Parathyroid adenoma (tissue), 2 donors: ENCODE measurements at regions not wholly inside any gene's neighbourhood (a gene's known extent, or its start where the extent isn't known, plus 50 kb on each side); places are given as distances from the start of the nearest gene placed in this dataset.

Experiments used
- H2AFZ ChIP-seq: fragments of 300-600 bp; sonication (generic); one replicate; pipeline ENCODE4 v1.7.0; 2017; ENCODE audit warnings: antibody characterized with exemption, mild to moderate bottlenecking
- H3K27ac ChIP-seq: fragments of 300-600 bp; sonication (generic); one replicate; pipeline ENCODE4 v1.7.0; 2017
- H3K27me3 ChIP-seq: fragments of 300-600 bp; sonication (generic); one replicate; pipeline ENCODE4 v1.7.0; 2017; ENCODE audit warnings: low read length; ENCODE audit not compliant: control insufficient read depth, insufficient read depth
- H3K36me3 ChIP-seq: fragments of 300-600 bp; sonication (generic); one replicate; pipeline ENCODE4 v1.7.0; 2017; ENCODE audit warnings: low read length; ENCODE audit not compliant: control insufficient read depth, insufficient read depth
- H3K4me1 ChIP-seq: fragments of 300-600 bp; sonication (generic); one replicate; pipeline ENCODE4 v1.7.0; 2017; ENCODE audit warnings: control low read depth
- H3K4me2 ChIP-seq: fragments of 300-600 bp; sonication (generic); one replicate; pipeline ENCODE4 v1.7.0; 2017; ENCODE audit warnings: low read length
- H3K4me3 ChIP-seq: fragments of 300-600 bp; sonication (generic); one replicate; pipeline ENCODE4 v1.7.0; 2017; ENCODE audit warnings: low read depth, low read length
- H3K79me2 ChIP-seq: fragments of 300-600 bp; sonication (generic); one replicate; pipeline ENCODE4 v1.7.0; 2017; ENCODE audit warnings: control low read depth
- H3K9ac ChIP-seq: fragments of 300-600 bp; sonication (generic); one replicate; pipeline ENCODE4 v1.7.0; 2017; ENCODE audit warnings: mild to moderate bottlenecking
- H3K9me3 ChIP-seq: fragments of 300-600 bp; sonication (generic); one replicate; pipeline ENCODE4 v1.7.0; 2017; ENCODE audit warnings: low read length; ENCODE audit not compliant: control insufficient read depth
- TF ChIP-seq, protein P1 (sequence below): fragments of 300-600 bp; sonication (generic); IDR thresholded peaks from one replicate; pipeline ENCODE4 v1.7.0; 2017; ENCODE audit warnings: antibody characterized with exemption, mild to moderate bottlenecking
- donor health status: primary hyperparathyroidism.

DNA sequence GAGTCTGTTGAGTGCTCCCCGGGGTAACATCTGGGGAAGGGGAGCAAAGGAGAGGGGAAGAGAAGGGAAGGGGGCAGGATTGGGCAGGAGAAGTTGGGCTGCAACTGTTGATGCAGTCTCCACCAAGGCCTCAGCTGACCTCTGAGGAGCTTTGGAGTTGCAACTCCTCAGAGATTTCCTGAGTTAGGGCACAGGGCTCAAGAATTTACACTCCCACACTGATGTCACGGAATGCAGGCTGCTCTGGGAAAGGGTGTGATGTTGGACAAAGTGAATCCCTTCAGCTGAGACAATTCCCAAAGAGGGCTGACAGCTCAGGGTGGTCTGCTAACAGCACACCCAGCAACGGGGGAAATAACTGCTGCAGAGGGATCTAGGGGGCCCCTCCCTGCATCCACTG, 295.6 kb downstream of the PCNX1 start:
- H2AFZ ChIP-seq, result no peak overlapping the region

DNA sequence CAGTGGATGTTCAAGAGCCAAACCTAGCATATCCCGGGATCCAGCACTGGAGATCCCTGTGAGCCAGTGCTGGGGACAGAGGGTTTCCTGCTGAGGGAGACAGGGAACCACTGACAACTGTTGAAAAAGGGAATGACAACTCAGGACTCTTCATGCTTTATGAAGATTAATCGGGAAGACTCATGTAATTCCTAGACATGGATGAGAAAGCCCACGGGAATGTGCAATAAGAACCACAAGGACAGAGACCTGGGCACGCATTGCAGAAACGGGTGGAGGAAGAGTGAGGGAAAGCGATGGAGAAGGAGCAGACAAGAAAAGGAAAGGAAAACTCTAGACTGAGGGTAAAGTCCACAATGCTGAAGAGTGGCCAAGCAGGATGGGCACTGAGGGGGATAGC, 296.0 kb downstream of the PCNX1 start:
- Histone ChIP-seq H3K4me1 (no peaks in the 10 kb centered on the region), H3K4me2 (no peak overlapping the region), H3K27ac (no peak overlapping the region), H3K9me3 (no peaks in the 10 kb centered on the region), H3K27me3 (no peaks in the 10 kb centered on the region), H3K79me2 (no peaks in the 10 kb centered on the region), H3K9ac (no peak overlapping the region), H2AFZ (no peak overlapping the region), H3K4me3 (no peak overlapping the region), H3K36me3 (no peaks in the 10 kb centered on the region)
- TF ChIP-seq, protein P1, sequence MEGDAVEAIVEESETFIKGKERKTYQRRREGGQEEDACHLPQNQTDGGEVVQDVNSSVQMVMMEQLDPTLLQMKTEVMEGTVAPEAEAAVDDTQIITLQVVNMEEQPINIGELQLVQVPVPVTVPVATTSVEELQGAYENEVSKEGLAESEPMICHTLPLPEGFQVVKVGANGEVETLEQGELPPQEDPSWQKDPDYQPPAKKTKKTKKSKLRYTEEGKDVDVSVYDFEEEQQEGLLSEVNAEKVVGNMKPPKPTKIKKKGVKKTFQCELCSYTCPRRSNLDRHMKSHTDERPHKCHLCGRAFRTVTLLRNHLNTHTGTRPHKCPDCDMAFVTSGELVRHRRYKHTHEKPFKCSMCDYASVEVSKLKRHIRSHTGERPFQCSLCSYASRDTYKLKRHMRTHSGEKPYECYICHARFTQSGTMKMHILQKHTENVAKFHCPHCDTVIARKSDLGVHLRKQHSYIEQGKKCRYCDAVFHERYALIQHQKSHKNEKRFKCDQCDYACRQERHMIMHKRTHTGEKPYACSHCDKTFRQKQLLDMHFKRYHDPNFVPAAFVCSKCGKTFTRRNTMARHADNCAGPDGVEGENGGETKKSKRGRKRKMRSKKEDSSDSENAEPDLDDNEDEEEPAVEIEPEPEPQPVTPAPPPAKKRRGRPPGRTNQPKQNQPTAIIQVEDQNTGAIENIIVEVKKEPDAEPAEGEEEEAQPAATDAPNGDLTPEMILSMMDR, result no peak

More for the DNA sequence above, 295.6 kb downstream of the PCNX1 start:
- no peak overlapping the region for H3K4me3 ChIP-seq
- no peaks in the 10 kb centered on the region for H3K4me1 ChIP-seq
- H3K27ac ChIP-seq, result no peak overlapping the region
- no peaks in the 10 kb centered on the region for H3K79me2 ChIP-seq
- no peaks in the 10 kb centered on the region for H3K27me3 ChIP-seq
- H3K9me3 ChIP-seq, result no peaks in the 10 kb centered on the region
- TF ChIP-seq, protein P1, result no peak
- H3K9ac ChIP-seq, result no peak overlapping the region
- no peaks in the 10 kb centered on the region for H3K36me3 ChIP-seq
- H3K4me2 ChIP-seq, result no peak overlapping the region

DNA sequence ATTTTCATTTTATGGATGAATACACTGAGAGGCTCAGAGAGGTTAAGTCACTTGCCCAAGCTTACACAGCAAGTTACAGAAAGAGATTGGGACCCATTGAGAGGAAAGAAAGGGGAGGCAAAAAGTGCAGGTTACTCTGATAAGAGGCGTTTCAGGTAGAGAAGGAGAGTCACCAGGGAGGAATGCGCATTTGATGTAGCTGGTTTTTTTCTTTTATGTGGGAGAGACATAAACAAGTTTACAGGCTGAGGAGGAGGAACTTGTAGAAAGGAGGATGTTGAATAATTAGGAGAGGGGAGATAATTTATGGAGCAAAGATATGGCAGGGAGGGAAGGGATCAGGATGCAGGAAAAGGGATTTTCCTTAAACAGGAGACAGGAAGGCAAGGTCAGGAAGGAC, 297.0 kb downstream of the PCNX1 start:
- H3K4me3 ChIP-seq, result no peak overlapping the region
- H2AFZ ChIP-seq, result no peak overlapping the region
- H3K9me3 ChIP-seq, result no peaks in the 10 kb centered on the region
- no peak overlapping the region for H3K4me2 ChIP-seq
- H3K79me2 ChIP-seq, result no peaks in the 10 kb centered on the region
- no peaks in the 10 kb centered on the region for H3K36me3 ChIP-seq
- H3K27me3 ChIP-seq, result no peaks in the 10 kb centered on the region
- no peak overlapping the region for H3K27ac ChIP-seq
- no peak overlapping the region for H3K9ac ChIP-seq
- TF ChIP-seq, protein P1, result no peak
- no peaks in the 10 kb centered on the region for H3K4me1 ChIP-seq

DNA sequence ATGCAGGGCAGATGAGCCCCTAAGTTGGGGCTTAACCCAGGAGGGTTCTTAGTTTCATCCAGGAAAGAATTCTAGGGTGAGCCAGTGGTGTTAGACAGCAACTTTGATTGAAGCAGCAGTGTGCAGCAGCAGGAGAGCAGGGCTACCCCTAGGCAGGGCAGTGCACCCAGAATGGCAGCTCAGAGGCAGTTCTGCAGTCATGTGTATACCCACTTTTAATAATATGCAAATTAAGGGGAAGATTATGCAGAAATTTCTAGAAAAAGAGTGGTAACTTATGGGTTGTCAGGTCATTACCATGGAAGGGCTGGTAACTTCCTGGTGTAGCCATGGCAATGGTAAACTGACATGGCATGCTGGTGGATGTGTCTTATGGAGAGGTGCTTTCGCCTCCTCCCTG, 297.5 kb downstream of the PCNX1 start:
- no peaks in the 10 kb centered on the region for H3K4me1 ChIP-seq
- TF ChIP-seq, protein P1, result no peak
- no peak overlapping the region for H3K4me3 ChIP-seq
- no peaks in the 10 kb centered on the region for H3K36me3 ChIP-seq
- H3K4me2 ChIP-seq, result no peak overlapping the region
- H3K79me2 ChIP-seq, result no peaks in the 10 kb centered on the region
- no peak overlapping the region for H2AFZ ChIP-seq
- no peak overlapping the region for H3K9ac ChIP-seq
- no peaks in the 10 kb centered on the region for H3K9me3 ChIP-seq
- no peaks in the 10 kb centered on the region for H3K27me3 ChIP-seq
- H3K27ac ChIP-seq, result no peak overlapping the region

DNA sequence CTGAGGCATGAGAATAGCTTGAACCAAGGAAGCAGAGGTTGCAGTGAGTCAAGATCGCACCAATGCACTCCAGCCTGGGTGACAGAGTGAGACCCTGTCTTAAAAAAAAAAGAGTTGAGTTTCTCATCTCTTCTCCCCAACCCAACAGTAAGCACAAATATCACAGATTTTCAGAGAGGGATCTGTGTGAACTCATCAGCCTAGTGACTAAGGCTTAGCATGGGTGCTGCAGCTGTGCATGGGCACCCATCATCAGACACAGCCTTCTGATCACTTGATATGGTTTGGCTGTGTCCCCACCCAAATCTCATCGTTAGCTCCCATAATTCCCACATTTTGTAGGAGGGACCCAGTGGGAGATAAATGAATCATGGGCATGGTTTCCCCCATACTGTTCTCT, 298.9 kb downstream of the PCNX1 start:
- Histone ChIP-seq H3K4me2 (no peak overlapping the region), H3K27me3 (no peaks in the 10 kb centered on the region), H3K9ac (no peak overlapping the region), H3K4me1 (no peaks in the 10 kb centered on the region), H3K4me3 (no peak overlapping the region), H3K36me3 (no peaks in the 10 kb centered on the region), H2AFZ (no peak overlapping the region), H3K27ac (no peak overlapping the region), H3K9me3 (no peaks in the 10 kb centered on the region), H3K79me2 (no peaks in the 10 kb centered on the region)
- TF ChIP-seq, protein P1, result no peak
